ENCODE measurements at regions not wholly inside any gene's neighbourhood (a gene's known extent, or its start where the extent isn't known, plus 50 kb on each side); places are given as distances from the start of the nearest gene placed in this dataset.

DNA sequence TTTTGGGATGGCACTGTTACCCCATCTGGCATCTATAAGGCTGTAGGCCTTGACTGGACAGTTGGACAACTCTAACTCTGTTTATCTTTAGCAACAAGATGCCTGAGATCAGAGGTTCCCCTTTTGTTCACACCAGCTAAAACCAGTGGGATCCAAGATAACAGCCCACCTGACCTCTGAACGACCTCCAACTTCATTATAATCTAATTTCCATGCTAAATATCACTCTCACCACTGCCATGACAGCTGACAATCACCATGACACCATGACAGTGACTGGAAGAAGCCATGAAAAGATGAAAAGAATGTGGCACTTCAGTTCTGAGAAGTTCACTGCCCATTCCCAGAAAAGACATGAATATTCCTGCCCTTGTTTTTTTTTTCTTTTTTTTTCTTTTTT lies 281.4 kb upstream of the TAC1 start:
- TF ChIP-seq, protein P1, sequence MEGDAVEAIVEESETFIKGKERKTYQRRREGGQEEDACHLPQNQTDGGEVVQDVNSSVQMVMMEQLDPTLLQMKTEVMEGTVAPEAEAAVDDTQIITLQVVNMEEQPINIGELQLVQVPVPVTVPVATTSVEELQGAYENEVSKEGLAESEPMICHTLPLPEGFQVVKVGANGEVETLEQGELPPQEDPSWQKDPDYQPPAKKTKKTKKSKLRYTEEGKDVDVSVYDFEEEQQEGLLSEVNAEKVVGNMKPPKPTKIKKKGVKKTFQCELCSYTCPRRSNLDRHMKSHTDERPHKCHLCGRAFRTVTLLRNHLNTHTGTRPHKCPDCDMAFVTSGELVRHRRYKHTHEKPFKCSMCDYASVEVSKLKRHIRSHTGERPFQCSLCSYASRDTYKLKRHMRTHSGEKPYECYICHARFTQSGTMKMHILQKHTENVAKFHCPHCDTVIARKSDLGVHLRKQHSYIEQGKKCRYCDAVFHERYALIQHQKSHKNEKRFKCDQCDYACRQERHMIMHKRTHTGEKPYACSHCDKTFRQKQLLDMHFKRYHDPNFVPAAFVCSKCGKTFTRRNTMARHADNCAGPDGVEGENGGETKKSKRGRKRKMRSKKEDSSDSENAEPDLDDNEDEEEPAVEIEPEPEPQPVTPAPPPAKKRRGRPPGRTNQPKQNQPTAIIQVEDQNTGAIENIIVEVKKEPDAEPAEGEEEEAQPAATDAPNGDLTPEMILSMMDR (IDR thresholded peaks at IDR 0.05), result no peak
- no peak for TF ChIP-seq POLR2A (IDR thresholded peaks at IDR 0.05)
